Adrenal gland (tissue), 5 donors: ENCODE measurements at regions not wholly inside any gene's neighbourhood (a gene's known extent, or its start where the extent isn't known, plus 50 kb on each side); places are given as distances from the start of the nearest gene placed in this dataset.

ENCODE experiments used
- POLR2A ChIP-seq, 2 donors: fragments of 450-650 bp; IDR thresholded peaks; one replicate each; pipeline ENCODE4 v1.6.1; 2017; ENCODE audit warnings: antibody characterized with exemption in 2 of 2, mild to moderate bottlenecking in 2 of 2, moderate library complexity in 1 of 2
- TF ChIP-seq, protein P1 (sequence below), 6 experiments: fragments of 450-650 bp in 4 of 6; fragments of 200-600 bp in 2 of 6; sonication (generic) in 1 of 6; IDR thresholded peaks; 1 replicate in 5 of 6; 2 replicates in 1 of 6; pipeline versions ENCODE4 v1.5.1 to v1.8.0; 2016 to 2021; ENCODE audit warnings: antibody characterized with exemption in 6 of 6, mild to moderate bottlenecking in 2 of 6, moderate library complexity in 1 of 6
- donor health status: DM: no; HTN: no; CAD: no.

DNA sequence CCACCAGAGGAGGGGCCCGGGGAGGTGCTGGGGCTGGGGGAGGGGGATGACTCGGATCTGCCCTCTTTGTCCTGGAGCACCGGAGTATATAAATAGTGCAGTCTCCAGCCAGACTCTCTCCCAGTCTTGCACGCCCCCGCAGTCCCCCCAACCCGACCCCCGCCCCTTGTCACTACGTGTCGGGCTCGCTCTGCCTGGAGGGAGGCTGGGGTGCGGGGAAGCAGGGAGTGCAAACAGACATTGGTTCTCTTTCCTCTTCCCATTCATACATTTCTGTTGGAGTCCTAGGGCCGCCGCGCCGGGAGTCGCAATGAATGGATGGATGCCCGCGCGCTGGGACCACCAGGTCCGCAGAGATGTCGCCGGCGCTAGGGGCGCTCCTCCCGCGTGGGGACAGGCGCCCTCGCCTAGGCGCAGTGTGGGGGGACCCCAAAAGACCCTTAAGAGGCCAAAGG lies 179.3 kb downstream of the TBXT start:
- TF ChIP-seq, protein P1, sequence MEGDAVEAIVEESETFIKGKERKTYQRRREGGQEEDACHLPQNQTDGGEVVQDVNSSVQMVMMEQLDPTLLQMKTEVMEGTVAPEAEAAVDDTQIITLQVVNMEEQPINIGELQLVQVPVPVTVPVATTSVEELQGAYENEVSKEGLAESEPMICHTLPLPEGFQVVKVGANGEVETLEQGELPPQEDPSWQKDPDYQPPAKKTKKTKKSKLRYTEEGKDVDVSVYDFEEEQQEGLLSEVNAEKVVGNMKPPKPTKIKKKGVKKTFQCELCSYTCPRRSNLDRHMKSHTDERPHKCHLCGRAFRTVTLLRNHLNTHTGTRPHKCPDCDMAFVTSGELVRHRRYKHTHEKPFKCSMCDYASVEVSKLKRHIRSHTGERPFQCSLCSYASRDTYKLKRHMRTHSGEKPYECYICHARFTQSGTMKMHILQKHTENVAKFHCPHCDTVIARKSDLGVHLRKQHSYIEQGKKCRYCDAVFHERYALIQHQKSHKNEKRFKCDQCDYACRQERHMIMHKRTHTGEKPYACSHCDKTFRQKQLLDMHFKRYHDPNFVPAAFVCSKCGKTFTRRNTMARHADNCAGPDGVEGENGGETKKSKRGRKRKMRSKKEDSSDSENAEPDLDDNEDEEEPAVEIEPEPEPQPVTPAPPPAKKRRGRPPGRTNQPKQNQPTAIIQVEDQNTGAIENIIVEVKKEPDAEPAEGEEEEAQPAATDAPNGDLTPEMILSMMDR (IDR thresholded peaks at IDR 0.05): no peak
- no peak for TF ChIP-seq POLR2A (IDR thresholded peaks at IDR 0.05)
